Amniotic stem cell (primary cell): ENCODE measurements at regions not wholly inside any gene's neighbourhood (a gene's known extent, or its start where the extent isn't known, plus 50 kb on each side); places are given as distances from the start of the nearest gene placed in this dataset.
"Not testable (repeated sequence)": the region's sequence is repeated elsewhere in the genome, so short reads cannot be mapped to it uniquely, and the experiment has no call there.

ENCODE experiments used
- DNase-seq: peaks from one replicate; lab custom pipeline; 2025; lab: John Stamatoyannopoulos, UW

GRCh38 chr1:30092051-30092858, 631.1 kb downstream of the MATN1 start:
- no peak for DNase-seq

GRCh38 chr1:30090162-30090820, 633.1 kb downstream of the MATN1 start:
- DNase-seq: no peak

DNA sequence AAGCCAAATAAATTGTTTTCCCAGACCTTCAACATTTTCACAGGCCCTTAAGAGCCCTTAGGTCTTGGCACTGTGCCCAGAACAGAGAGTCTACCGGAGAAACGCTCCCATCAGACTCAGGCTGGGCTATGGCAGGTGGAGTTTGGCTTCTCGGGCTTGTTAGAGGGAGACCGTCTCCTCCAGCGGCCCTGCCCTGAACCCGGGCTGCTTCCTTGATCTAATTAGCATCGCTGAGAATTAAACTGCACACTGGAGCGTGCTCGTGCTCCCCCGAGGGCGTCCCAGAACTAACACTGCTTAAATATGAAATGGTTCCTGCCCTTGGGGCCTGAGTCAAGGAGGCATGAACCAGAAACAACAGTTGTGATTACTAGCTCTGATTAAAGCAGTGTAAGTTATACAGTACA, 634.4 kb downstream of the MATN1 start:
- no peak for DNase-seq

GRCh38 chr1:30088594-30088993, 634.8 kb downstream of the MATN1 start:
- DNase-seq: no peak

GRCh38 chr1:30087465-30087864, 635.9 kb downstream of the MATN1 start:
- no peak for DNase-seq

GRCh38 chr1:30085811-30086770, 637.3 kb downstream of the MATN1 start:
- no peak for DNase-seq

- no peak for DNase-seq
Measured at GRCh38 chr1:30084909-30085571, 638.3 kb downstream of the MATN1 start.

DNA sequence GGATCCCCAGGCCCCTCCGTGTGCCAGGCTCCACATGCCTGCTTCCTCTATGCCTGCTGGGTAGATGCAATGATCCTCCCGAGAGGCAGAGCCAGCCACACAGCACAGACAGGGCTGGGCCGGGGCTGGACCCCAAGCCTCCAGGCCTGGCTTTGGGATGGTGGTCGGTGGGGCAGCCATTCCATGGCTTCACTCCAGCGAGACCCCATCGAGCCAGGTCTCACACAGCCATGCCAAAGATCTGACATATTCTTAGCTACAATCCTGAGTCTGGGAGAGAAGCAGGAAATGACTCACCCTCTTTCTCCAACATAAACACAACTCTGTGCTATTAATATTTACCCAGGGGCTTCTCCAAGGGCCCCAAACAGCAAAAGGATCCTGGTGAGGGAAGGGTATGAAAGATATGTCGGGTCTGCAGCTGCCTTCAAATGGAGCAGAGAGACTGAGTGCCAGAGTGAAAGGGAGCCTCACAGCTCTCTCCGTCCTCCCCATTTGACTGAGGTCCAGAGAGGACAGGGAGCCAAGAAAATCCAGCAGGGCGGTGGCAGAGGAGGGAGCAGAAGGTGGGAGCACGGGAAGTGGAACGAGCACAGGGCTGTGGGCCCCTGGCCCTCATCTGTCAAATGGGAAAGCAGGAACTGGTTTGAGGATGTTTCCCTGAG, 639.5 kb downstream of the MATN1 start:
- peak; percentile 31 for DNase-seq

GRCh38 chr1:30081379-30082102, 641.8 kb downstream of the MATN1 start:
- DNase-seq: no peak

DNA sequence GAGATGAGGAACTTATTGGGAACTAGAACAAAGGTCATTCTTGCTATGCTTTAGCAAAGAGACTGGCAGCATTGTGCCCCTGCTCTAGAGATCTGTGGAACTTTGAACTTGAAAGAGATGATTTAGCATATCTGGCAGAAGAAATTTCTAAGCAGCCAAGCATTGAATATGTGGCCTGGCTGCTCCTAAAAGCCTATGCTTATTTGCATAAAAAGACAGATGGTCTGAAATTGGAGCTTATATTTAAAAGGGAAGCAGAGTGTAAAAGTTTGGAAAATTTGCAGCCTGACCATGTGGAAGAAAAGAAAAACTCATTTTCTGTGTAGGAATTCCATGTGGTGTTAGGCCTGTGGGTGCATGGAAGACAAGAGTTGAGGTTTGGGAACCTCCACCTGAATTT, 647.5 kb downstream of the MATN1 start:
- not testable (repeated sequence) for DNase-seq

GRCh38 chr1:30068787-30069472, 654.5 kb downstream of the MATN1 start:
- no peak for DNase-seq

DNA sequence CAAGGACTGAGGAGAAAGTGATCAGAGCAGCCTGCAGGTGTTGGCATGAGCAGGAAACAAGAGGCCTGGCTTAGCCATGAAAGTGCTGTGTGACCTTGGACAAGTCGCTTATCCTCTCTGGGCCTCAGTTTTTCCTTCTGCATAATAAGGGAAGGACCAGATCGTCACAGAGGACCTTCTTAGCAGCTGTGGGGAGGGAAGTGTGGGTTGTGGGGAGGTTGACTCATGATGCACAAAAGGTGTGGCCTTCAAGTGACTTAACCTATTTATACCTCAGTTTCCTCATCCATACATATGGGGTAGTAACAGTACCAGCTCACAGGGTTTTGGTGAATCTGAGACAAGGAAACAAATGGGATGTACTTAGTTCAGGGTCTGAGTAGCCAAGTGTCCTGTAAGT, 658.8 kb downstream of the MATN1 start:
- DNase-seq: no peak

- no peak for DNase-seq
Measured at GRCh38 chr1:30063621-30064280, 659.6 kb downstream of the MATN1 start.

GRCh38 chr1:30061292-30062220, 661.8 kb downstream of the MATN1 start:
- DNase-seq: no peak

GRCh38 chr1:30060738-30061137, 662.6 kb downstream of the MATN1 start:
- DNase-seq: no peak

GRCh38 chr1:30058970-30059369, 664.4 kb downstream of the MATN1 start:
- DNase-seq: peak; percentile 87

- no peak for DNase-seq
Measured at GRCh38 chr1:30054126-30054525, 669.3 kb downstream of the MATN1 start.

GRCh38 chr1:30052178-30052577, 671.2 kb downstream of the MATN1 start:
- DNase-seq: no peak
